Activated CD8-positive, alpha-beta memory T cell treated with anti-CD3 and anti-CD28 coated beads for 36 hours (primary cell): ENCODE measurements at regions not wholly inside any gene's neighbourhood (a gene's known extent, or its start where the extent isn't known, plus 50 kb on each side); places are given as distances from the start of the nearest gene placed in this dataset.

Source experiments
- CTCF ChIA-PET: fragments of 350-600 bp; sonication (Branson Sonifier 250); formaldehyde crosslinking; loops from one replicate; lab custom pipeline; 2021; ENCODE audit warnings: antibody characterized with exemption; lab: Charles Lee
- POLR2A ChIA-PET: fragments of 350-600 bp; sonication (Branson Sonifier 250); formaldehyde crosslinking; loops from one replicate; lab custom pipeline; 2021; ENCODE audit warnings: antibody characterized with exemption; lab: Charles Lee

DNA sequence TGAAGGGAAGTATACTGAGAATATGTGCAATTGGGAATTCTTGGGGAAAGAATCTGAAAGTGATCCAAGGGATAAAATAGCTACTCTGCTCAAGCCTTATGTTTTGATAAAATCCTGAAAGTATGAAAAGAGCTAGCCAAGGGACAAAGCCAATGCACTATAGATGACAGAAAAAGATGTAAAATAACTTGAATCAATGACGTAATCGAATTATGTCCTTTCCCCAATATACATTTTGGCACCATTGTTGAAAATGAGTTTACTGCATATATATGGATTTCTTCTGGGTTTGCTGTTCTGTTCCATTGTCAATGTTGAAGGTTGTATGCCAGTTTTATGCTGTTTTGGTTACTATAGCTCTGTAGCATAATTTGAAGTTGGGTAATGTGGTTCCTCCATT lies 407.3 kb downstream of the DCAF12L2 start:
- CTCF ChIA-PET: no interaction called here
- POLR2A ChIA-PET: no interaction called here

DNA sequence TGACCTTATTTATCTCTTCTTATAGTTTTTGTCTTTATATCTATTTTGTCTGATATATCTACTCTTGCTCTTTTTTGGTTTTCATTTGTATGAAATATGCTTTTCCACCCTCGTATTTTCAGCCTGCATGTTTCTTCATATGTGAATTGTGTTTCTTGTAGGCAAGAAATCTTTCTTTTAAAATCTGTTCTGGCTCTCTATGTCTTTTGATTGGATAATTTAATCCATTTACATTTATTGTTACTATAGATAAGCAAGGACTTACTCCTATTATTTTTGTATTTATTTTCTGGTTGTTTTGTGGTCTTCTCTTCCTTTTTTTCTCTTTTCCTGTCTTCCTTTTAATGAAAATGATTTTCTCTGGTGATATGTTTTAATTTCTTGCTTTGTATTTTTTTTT lies 403.1 kb downstream of the DCAF12L2 start:
- ChIA-PET CTCF (no interaction called here), POLR2A (no interaction called here)

DNA sequence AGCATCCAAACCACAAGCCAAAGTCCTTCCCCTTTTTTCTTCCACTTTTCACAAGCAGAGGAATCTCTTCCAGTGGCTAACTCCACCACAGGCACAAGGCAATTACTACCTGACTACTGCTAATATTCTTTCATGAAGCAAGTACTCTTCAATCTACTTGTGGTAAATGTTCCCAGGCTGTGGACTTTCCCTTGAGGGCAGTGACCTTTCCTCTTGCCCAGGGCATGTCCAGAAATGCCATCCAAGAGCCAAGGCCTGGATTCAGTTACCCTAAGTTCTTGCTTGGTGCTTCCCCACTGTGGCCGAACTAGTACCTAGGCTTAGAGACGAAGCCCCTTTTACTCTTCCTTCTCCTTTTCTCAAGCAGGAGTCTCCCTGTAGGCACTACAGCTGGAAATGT lies 400.7 kb downstream of the DCAF12L2 start:
- ChIA-PET POLR2A (no interaction called here), CTCF (no interaction called here)

DNA sequence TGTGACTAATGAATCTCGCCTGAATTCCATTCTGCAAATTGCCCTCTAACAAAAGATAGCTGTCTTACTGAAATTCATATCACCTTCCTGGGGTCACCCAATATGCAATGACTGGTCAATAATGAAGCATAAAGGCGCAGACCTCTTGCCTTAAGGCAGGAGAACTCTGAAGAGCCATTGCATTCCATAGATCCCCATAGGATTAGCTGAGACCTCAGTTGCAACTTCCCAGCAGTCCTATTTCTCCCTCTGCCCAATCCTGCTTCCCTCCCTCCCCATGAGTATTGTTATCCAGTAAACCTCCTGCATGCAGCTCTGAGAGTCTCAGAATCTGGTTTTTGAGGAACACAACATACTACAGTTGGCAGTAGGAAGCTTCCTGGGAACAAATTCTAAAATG lies 396.5 kb downstream of the DCAF12L2 start:
- ChIA-PET POLR2A (no interaction called here), CTCF (no interaction called here)

DNA sequence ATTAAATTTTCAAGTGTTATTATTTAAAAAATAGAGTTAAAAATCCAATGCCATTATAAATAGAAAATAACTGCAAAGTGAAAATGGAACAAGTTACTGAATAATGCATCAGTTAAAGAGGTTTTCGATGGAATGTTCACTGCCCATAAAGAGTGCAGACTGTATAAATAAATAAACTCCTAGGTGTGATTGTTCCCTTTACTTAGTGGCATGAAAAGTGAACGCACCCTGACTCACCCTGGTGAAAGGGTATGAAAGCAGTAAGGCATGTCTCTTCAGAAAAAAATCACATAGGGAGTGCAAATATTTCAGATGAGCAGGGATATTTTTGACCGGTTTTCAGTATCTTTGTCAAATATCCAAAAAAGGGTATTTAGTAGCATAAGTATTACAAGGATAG lies 387.8 kb downstream of the DCAF12L2 start:
- ChIA-PET POLR2A (no interaction called here), CTCF (no interaction called here)

DNA sequence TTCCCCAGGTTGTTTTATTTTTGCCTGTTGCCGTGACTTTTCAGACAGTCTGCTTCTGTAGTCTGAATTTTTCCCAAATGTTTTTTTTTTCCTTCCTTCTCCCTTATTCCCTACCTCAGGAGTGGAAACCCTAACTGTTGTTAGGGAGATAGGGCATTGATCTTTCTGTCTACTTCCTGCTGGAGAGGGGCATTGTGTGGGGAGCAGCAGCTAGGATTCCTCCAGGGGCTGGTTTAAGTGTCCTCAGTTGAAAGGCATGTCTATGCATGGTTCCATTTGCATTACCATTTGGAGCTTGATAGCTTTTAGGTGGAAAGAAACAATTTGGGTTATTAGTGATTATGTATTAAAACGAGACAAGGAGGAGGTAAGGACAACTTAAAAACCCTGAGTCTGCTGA lies 383.9 kb downstream of the DCAF12L2 start:
- POLR2A ChIA-PET: no interaction called here
- CTCF ChIA-PET: no interaction called here

DNA sequence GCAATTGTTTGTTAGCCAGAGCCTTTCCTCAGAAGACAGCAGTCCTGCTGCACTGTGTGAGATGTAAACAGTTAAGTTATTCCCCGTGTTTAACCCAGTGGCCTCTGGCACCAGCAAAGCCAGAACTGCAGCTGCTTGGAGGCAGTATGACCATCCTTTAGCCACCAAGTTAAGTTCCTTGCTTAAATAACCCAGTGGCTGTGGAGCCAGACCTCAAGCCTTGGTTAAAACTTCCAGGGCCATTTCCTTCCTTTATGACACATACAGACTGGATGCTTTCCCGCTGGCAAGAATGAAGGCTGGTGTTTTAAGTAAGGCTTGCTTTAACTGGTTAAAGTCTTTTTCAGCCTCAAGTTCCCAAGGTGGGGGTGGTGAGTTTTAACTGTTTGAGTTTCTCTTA lies 379.8 kb downstream of the DCAF12L2 start:
- CTCF ChIA-PET: no interaction called here
- POLR2A ChIA-PET: no interaction called here

DNA sequence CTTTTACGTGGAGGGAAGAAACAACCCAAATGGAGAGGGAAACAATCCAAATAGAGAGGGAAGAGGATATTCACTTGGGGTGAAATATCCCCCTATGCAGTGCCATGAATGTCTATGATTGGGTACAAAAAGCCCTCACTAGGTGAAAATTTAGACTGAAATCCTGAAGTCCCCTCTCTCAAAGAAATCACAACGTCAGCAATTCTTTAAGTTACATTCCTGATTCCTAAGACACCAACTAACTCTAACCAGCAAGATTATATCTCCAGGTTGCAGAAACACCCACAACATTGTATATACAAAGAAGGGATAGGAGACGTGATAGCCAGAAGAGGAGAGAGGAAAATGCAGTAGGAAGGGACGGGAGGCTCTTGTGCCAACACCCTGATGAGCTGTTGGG lies 374.3 kb downstream of the DCAF12L2 start:
- ChIA-PET CTCF (no interaction called here), POLR2A (no interaction called here)

DNA sequence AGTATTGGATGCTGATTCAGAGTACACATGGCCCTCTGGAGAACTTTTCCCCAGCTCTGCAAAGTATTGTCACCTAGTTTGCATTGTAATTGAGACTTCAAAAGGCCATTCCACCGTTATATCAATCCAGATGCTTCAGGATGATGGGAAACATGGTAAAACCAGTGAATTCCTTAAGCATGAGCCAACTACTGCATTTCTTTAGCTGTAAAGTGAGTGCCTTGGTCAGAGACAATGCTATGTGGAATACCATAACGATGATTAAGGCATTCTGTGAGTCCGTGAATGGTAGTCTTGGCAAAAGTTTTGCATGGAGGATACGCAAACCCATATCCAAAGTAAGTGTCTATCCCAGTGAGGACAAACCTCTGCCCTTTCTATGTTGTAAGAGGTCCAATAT lies 355.2 kb downstream of the DCAF12L2 start:
- POLR2A ChIA-PET: no interaction called here

DNA sequence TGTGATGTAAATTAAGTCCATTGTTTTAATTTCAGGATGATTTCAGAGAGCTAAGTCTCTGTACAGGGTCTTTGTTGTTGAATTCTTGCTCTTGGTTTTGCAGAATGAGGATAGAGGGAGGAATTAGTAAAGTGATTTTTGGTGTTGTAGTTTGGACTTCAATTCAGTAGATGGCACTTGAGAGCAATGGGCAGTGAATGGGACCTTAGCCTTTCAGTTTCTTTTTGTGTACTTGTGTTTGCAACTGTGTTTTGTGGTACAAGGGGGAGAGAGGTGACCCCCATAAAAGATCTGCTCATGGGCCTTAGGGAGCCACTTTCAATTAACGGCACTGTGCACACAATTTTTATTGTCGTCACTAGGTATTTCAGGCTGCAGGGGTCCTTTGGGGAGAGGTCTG lies 340.0 kb downstream of the DCAF12L2 start:
- CTCF ChIA-PET: no interaction called here

More for the DNA sequence above, 355.2 kb downstream of the DCAF12L2 start:
- CTCF ChIA-PET: no interaction called here

DNA sequence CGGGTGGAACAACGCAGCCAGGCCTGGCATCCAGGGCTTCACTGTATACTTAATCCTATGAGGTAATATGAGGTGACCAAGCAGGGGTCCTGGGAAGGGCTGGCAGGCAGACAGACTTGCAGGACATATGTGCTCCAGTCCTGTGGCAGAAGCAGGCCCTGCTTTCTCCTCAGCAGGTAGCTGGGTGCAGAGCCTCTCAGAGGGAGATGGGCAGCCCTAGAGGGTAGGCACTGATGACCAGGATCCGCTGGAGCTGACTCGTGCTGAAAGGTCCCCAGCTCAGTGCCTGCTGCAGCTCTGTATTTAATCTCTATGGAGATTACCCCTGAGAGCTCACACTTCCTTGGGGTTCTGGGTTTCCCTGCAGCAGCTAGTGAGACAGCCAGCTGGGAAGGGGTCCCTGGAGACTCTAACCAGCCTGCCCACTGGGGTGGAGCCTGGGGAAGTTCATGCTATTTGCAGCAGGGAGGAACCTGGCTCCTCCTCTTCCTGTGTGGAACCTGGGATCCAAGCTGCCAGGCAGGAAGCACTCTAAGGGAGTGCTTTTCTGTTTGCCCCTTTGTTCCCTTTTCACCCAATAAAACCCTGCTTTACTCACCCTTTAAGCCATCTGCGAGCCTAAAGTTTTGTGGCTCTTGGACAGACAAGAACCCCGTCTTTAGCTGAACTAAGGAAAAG lies 339.2 kb downstream of the DCAF12L2 start:
- CTCF ChIA-PET: no interaction called here
- POLR2A ChIA-PET: no interaction called here

More for the DNA sequence above, 340.0 kb downstream of the DCAF12L2 start:
- POLR2A ChIA-PET: no interaction called here

DNA sequence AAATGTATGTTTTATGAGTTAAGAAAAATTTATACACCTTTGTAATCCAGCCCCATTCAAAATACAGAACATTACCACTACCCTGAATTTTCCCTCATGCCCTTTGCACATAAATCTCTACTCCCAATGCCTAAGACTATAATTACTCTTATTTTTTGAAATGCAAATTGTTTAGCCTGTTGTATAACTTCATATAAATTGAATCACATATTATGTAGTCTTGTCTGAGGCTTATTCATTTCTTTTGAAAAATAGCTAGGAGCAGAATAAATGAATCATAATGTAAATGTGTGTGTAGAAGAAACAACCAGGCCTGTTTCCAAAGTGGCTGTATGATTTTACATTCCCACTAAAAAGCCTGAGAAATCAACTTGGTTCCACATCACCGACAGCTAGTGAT lies 319.8 kb downstream of the DCAF12L2 start:
- CTCF ChIA-PET: no interaction called here
- POLR2A ChIA-PET: no interaction called here

DNA sequence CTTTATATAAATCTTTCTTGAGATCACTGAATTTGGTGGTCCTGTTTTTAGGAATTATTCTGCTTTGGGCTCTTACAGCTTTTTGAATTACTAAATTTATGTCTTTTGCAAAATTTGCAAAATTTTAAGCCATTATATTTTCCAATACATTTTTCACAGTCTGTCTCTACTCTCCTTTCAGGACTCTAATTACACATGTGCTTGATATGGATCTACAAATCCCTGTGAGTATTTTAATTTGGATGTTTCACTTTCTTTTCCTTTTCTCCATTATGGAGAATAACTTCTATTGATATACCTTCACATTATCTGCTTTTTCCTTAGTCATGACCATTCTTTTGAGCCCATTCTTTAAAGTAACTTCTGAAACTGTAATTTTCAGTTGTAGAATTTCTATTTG lies 315.4 kb downstream of the DCAF12L2 start:
- ChIA-PET CTCF (no interaction called here), POLR2A (no interaction called here)

DNA sequence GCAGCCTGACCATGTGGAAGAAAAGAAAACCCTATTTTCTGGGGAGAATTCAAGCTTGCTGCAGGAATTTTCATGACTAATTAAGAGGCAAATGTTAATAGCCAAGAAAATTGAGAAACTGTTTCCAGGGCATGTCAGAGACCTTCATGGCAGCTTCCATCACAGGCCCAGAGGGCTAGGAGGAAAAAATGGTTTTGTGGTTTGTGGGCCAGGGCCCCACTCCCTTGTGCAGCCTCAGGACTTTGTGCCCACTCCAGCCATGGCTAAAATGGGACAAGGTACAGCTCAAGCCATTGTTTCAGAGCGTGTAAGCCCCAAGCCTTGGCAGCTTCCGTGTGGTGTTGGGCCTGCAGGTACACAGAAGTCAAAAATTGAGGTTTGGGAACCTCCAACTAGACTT lies 282.9 kb downstream of the DCAF12L2 start:
- ChIA-PET CTCF (no interaction called here), POLR2A (no interaction called here)

DNA sequence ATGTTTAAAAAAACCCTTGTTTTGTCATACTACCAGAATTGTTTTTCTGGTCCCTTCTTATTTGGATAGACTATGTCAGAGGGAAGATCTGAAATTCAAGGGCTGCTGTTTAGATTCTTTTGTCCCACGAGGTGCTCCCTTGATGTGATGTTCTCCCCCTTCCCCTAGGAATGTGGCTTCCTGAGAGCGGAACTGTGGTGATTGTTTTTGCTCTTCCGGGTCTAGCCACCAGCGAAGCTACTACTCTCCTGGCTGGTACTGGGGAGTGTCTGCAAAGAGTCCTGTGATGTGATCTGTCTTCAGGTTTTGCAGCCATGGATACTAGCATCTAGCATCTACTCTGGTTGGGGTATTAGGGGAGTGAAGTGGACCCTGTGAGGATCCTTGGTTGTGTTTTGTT lies 271.1 kb downstream of the DCAF12L2 start:
- ChIA-PET POLR2A (no interaction called here), CTCF (no interaction called here)

DNA sequence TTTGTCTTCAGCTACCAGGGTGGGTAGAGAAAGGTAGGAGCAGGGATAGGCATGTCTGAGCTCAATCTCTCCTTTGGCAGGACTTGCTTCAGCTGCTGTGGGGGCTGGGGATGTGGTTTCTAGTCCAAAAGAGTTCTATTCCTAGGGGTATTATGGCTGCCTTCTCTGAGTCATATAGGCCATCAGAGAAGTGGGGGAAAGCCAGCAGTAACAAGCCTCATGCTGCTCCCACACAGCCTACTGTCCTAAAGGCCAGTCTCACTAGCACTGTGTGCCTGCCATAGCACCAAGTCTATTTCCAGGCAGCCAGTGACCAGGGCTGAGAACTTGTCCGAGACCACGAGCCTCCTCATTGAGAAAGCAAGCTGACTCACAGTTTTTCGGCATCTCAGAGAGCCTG lies 270.6 kb downstream of the DCAF12L2 start:
- POLR2A ChIA-PET: no interaction called here
- CTCF ChIA-PET: no interaction called here

DNA sequence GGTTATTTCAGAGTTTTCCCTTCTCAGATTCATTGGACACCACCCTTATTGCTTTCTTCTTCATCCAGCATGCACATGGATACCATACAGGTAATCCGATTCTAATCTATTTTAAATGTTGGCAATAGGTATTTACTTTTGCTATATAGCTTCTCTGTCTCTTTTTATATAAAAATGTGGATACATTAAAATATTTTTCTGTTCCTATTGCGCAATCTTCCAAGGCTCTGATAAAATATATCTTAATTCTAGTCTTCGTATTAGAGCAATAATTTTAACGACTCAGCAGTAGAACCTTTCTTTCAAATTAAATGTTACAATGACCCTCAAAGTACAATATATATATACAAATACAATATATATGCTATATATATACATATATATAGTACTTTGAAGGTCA lies 239.8 kb downstream of the DCAF12L2 start:
- POLR2A ChIA-PET: no interaction called here

DNA sequence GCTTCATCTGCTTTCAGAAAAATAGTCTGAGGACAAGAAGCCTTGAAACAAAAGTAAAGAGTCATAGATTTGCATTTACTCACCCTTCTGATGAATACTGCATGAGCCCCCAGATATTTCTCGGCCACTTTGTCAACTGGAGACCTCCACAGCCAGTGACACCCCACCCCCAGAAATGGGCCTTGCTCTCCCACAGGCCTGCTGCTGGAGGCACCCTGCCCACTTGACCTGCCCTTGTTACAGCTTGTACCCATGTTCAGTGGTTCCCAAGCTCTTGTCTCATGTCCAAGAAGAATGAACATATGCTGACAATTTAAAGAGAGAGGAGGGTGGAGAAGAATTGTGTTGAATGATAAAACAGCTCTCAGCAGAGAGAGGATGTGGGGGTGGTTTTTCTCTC lies 225.1 kb downstream of the DCAF12L2 start:
- ChIA-PET CTCF (no interaction called here), POLR2A (no interaction called here)

More for the DNA sequence above, 239.8 kb downstream of the DCAF12L2 start:
- CTCF ChIA-PET: no interaction called here

DNA sequence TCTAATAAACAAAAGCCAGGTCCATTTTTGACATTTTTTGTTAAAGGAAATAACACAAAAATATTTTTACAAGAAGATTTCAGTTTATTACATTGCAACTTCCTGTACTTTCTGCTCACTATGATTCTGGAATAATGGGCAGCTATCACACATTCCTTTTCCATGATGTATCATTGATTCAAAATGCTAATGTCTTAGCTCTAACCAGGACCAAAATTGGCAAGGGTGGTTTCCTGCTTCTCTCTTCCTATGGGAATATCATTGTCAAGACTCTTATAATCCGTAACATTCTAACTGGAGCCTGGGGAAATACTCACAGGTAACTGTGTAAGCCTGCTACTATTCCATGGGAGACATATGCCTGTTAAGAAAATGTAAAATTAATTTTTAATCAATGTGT lies 218.6 kb downstream of the DCAF12L2 start:
- CTCF ChIA-PET: no interaction called here
- POLR2A ChIA-PET: no interaction called here

DNA sequence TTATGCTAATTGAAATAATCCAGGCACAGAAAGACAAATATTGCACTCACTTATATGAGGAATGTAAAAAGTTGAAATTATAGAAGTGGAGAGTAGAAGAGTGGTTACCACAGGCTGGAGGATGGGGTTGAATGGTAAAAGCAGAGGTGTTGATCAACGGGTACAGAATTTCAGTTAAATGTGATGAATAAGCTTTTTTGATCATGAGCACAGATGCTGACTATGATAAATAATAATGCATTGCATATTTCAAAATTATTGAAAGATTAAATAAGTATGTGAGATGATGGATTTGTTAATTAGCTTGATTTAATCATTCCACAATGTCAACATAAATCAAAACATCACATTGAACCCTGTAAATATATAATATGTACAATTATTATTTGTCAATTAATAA lies 213.1 kb downstream of the DCAF12L2 start:
- POLR2A ChIA-PET: no interaction called here
- CTCF ChIA-PET: no interaction called here

DNA sequence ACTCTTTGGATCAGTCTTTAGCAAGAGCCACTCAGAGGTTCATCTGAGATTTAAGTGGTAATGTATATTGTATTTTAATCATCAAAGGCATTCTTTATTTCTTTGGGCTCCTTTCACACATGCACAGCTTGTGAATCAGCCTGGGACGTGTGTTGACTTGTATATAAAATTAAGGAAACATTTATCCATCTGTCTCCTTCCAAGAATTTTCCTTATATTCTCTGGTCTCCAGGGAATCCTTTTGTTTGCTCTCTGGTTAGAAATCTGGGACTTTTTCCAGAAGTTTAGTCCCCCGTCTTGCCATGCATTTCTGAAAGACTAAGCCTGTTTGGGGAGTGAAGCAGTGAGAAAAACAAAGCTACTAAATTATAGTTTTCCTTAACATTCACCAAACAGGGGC lies 212.3 kb downstream of the DCAF12L2 start:
- ChIA-PET POLR2A (no interaction called here), CTCF (no interaction called here)

DNA sequence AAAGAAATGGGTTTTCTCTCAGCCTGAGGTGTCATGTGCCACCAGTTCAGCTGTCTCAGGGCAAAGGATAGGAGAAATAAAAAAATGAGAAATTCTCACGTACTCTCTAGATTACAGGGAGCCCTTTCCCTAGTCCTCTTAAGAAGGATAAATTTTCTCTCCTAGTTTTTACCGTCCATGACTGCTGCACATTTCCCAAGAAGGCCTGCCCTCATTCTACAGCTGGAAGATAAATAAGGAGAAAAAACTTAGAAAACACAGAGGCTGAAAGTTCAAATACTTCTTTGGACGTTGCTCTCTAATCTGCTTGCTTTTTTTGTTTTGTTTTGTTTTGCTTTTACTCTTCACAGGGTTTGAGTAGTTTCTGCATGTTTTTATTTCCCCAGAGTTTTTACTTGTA lies 211.9 kb downstream of the DCAF12L2 start:
- ChIA-PET CTCF (no interaction called here), POLR2A (no interaction called here)
